ENCODE measurements at regions not wholly inside any gene's neighbourhood (a gene's known extent, or its start where the extent isn't known, plus 50 kb on each side); places are given as distances from the start of the nearest gene placed in this dataset.

GRCh38 chr14:101497684-101498525 lies 63.4 kb upstream of the DIO3 start:
- DNase-seq (ENCODE audit: low spot score), result no peak
- in situ Hi-C loops (cut with HindIII; ENCODE audit: low sequenced_read_pairs), result no loop called here

DNA sequence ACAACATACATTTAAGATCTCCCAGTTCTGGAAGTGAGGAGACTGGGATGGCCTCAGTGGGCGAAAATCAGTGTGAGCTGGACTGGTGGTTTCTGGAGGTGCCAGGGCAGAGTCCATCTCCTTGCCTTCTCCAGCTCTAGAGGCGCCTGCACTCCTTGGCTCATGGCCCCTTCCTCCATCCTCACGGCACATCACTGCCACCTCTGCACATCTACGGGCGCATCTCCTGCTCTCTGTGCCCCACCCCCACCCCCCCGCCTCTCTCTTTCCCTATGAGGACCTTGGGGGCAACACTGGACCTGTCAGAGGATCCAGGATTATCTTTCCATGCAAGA lies 62.8 kb upstream of the DIO3 start:
- in situ Hi-C loops (cut with HindIII; ENCODE audit: low sequenced_read_pairs), result no loop called here
- DNase-seq (ENCODE audit: low spot score), result no peak

GRCh38 chr14:101499080-101499479 lies 62.2 kb upstream of the DIO3 start:
- DNase-seq (ENCODE audit: low spot score), result no peak
- in situ Hi-C loops (cut with HindIII; ENCODE audit: low sequenced_read_pairs), result no loop called here

- in situ Hi-C loops (cut with HindIII; ENCODE audit: low sequenced_read_pairs), result no loop called here
- no peak for DNase-seq (ENCODE audit: low spot score)
Measured at GRCh38 chr14:101499513-101499912, 61.8 kb upstream of the DIO3 start.

GRCh38 chr14:101500061-101500460 lies 61.2 kb upstream of the DIO3 start:
- in situ Hi-C loops (cut with HindIII; ENCODE audit: low sequenced_read_pairs), result no loop called here
- DNase-seq (ENCODE audit: low spot score), result no peak

- no peak for DNase-seq (ENCODE audit: low spot score)
- in situ Hi-C loops (cut with HindIII; ENCODE audit: low sequenced_read_pairs), result no loop called here
Measured at GRCh38 chr14:101500681-101501080, 60.6 kb upstream of the DIO3 start.

- no peak for DNase-seq (ENCODE audit: low spot score)
- in situ Hi-C loops (cut with HindIII; ENCODE audit: low sequenced_read_pairs), result no loop called here
Measured at GRCh38 chr14:101501341-101501740, 60.0 kb upstream of the DIO3 start.

GRCh38 chr14:101501858-101502615 lies 59.3 kb upstream of the DIO3 start:
- in situ Hi-C loops (cut with HindIII; ENCODE audit: low sequenced_read_pairs), result no loop called here
- no peak for DNase-seq (ENCODE audit: low spot score)

DNA sequence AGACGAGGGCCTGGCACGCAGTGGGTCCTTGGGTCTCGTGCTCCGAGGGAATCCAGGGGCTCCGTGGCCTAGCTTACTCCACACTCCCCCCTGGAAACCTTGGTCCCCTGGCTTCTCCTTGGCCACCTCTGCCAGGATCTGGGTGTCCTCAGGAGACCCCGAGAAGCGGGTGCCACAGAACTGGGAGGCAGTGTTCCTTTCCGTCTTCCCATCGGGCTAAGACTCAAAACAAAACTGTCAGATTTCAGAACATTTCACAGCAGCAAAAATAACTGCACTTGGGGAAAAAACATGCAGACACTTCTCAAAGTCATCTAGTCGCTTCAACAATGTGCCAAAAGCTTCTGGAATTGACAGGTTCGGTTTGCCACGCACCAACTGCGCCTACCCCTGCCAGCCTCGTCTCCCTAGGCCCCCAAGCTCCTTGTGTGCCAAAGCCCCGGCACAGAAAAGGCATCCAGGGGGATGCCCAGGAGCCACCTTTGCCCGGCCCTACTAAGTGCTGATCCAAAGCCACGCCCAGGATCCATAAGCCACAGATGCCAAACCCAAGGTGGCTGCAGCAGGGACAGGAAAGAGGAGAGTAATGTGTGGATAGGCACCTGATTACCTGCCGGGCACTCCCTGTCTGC lies 58.4 kb upstream of the DIO3 start:
- in situ Hi-C loops (cut with HindIII; ENCODE audit: low sequenced_read_pairs), result no loop called here
- no peak for DNase-seq (ENCODE audit: low spot score)

DNA sequence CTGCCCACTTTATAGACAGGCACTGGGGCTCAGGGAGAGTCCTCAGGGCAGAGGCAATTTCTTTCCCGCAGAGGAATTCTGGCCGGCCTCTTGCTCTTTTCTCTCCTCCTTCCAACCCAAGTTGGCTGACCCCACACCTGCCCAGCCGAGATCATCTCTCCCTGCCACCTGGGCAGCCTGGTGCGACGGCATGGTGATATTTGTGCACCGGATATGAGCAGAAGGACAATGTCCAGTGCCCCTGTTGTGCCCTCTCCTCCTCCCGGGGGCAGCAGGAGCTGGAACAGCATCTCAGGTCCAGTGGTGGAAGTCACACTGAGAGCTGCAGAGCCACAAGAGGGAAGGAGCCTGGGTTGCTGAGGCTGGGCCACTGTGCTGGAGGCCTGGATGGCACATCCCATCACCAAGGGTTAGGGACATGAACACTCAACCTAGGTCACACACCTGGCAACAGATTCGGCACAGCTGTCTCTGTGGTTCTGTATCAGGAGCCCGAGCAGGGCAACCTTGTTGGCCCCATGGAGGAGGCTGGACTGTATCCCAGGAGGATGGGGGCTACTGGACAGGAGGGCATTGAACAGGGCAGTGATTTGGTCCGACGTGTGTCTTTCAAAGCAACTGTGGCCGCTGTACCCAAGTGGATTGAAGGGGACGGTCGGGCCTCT lies 57.7 kb upstream of the DIO3 start:
- no peak for DNase-seq (ENCODE audit: low spot score)
- in situ Hi-C loops (cut with HindIII; ENCODE audit: low sequenced_read_pairs), result no loop called here

DNA sequence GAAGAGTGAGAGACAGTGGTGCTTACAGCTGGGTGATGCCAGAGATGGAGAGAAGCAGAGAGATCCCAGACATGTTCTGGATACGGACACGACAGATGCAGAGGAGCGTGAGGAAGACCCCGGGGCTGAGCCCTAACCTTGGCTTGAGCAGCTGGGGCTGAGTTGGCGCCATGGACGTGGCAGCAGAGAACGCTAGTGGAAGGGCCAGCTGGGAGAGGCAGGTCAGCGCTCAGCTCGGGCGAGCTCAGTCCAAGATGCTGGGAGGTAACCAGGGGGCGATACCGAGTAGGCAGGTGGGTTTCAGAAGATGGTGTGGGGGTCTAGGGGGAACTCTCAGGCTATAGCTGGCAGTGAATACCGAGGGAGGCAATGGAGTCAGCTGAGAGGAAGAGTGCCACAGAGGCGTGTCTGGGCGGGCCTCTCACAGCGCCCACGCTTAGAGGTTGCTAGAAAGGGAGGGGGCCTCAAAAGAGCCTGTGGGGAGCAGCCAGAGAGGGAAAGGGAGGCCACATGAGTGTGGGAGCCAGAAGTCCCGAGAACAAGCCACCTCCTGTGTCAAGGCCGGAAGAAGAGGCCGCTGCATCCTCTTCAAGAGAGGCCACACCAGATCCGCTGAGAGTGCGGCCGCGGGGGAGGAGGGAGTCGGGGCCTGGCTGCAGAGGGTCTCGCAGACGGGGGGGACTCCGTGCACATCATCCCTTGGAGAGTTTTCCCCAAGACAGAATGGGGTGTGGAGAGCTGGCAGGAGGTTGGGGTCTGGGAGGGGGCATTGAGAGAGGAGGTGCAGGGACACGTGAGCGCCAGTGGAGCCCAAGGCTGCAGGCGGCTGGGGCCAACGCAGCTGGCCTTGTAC lies 57.0 kb upstream of the DIO3 start:
- in situ Hi-C loops (cut with HindIII; ENCODE audit: low sequenced_read_pairs), result no loop called here
- no peak for DNase-seq (ENCODE audit: low spot score)

DNA sequence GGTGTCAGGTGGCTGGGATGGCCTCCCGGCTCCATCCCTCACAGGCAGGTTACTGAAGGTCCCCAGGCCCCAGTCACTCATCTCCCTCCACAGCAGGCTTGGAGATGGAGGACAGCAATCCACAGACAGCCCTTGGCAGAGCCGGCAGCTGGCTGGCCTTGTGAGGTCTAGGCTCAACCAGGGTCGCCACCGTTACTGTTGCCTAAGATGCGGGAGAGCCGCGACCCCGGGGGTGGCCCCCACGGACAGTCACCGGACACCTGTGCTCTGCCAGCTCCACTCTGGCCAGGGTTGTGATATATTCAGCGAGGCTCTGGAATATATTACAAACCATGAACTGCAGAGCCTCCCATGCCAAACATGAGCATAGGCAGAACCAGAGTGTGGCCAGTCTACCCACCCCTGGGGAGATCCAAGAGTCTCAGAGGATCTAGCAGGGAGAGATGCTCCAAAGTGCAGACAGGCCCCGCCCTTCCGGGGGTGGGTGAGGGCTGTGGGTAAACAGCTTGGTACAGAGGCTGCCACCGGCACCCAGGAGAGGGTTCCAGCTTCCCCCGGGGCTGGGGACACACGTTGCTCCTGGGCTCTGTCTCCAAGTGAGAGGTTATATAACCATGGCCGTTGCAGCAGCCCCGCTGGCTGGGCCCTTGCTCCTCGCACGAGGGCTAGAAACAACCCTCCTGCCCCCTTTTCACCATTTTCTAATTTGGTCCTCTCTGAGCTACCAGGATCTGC lies 55.9 kb upstream of the DIO3 start:
- in situ Hi-C loops (cut with HindIII; ENCODE audit: low sequenced_read_pairs), result no loop called here
- no peak for DNase-seq (ENCODE audit: low spot score)

GRCh38 chr14:101506211-101506925 lies 54.9 kb upstream of the DIO3 start:
- DNase-seq (ENCODE audit: low spot score), result no peak
- in situ Hi-C loops (cut with HindIII; ENCODE audit: low sequenced_read_pairs), result no loop called here

GRCh38 chr14:101506926-101507835 lies 54.1 kb upstream of the DIO3 start:
- no peak for DNase-seq (ENCODE audit: low spot score)
- in situ Hi-C loops (cut with HindIII; ENCODE audit: low sequenced_read_pairs), result no loop called here

DNA sequence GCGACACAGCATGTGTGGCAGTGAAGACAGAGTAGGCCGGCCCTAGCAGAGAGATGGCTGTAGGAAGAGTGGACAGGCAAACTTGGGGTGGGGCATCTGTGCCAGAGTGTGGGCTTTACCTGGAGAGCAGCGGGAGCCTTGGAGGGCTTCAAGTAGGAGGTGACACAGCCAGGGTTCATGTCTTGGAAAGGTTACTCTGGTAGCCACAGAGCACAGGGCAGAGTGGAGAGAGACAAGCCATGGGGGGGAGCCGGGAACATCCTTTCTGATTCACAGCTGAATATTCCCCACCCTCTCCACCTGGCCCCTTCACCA lies 53.5 kb upstream of the DIO3 start:
- DNase-seq (ENCODE audit: low spot score), result no peak

GRCh38 chr14:101508196-101508947 lies 52.9 kb upstream of the DIO3 start:
- in situ Hi-C loops (cut with HindIII; ENCODE audit: low sequenced_read_pairs), result no loop called here
- no peak for DNase-seq (ENCODE audit: low spot score)

More for the DNA sequence above, 53.5 kb upstream of the DIO3 start:
- in situ Hi-C loops (cut with HindIII; ENCODE audit: low sequenced_read_pairs), result no loop called here

Data from G401 (cell line).